ENCODE measurements at regions not wholly inside any gene's neighbourhood (a gene's known extent, or its start where the extent isn't known, plus 50 kb on each side); places are given as distances from the start of the nearest gene placed in this dataset.

DNA sequence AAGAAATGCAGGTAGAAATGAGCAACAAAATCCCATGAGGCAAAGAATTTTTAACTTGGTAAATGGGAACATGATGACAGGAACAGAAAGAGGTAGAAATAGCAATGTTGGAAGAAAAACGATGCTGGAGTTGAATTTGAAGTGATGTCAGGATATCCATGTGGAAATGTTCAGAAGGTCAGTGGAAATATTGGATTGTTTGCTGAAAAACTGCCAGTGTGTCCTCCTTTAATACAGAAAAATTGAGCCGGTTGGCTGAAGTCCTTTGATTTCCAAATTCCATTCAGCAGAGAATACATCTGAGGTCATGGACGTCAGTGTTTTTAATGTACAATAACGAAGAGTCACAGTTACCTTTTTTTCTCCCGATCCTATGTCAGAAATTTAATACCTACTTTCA lies 110.0 kb upstream of the DMAC1 start:
- TF ChIP-seq, protein P1, sequence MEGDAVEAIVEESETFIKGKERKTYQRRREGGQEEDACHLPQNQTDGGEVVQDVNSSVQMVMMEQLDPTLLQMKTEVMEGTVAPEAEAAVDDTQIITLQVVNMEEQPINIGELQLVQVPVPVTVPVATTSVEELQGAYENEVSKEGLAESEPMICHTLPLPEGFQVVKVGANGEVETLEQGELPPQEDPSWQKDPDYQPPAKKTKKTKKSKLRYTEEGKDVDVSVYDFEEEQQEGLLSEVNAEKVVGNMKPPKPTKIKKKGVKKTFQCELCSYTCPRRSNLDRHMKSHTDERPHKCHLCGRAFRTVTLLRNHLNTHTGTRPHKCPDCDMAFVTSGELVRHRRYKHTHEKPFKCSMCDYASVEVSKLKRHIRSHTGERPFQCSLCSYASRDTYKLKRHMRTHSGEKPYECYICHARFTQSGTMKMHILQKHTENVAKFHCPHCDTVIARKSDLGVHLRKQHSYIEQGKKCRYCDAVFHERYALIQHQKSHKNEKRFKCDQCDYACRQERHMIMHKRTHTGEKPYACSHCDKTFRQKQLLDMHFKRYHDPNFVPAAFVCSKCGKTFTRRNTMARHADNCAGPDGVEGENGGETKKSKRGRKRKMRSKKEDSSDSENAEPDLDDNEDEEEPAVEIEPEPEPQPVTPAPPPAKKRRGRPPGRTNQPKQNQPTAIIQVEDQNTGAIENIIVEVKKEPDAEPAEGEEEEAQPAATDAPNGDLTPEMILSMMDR (IDR thresholded peaks at IDR 0.05), result no peak
- TF ChIP-seq POLR2AphosphoS5 (IDR thresholded peaks at IDR 0.05), result no peak

Data from gastroesophageal sphincter (tissue), 3 donors.